ENCODE measurements at regions not wholly inside any gene's neighbourhood (a gene's known extent, or its start where the extent isn't known, plus 50 kb on each side); places are given as distances from the start of the nearest gene placed in this dataset.
"Not testable (repeated sequence)": the region's sequence is repeated elsewhere in the genome, so short reads cannot be mapped to it uniquely, and the experiment has no call there.

GRCh38 chrX:144231116-144231785, 347.4 kb downstream of the UBE2NL start:
- TF ChIP-seq ZNF138 (CRISPR knock-in tag; IDR thresholded peaks at IDR 0.05; ENCODE audit: low read depth); KLF11 (CRISPR knock-in tag; IDR thresholded peaks at IDR 0.05); ATRX (CRISPR knock-in tag; IDR thresholded peaks at IDR 0.05; ENCODE audit: borderline replicate concordance); ZBTB7A (CRISPR knock-in tag; IDR thresholded peaks at IDR 0.05); RBAK (CRISPR knock-in tag; IDR thresholded peaks at IDR 0.05); RERE (CRISPR knock-in tag; IDR thresholded peaks at IDR 0.05; ENCODE audit: low read depth); ZNF263 (CRISPR knock-in tag; IDR thresholded peaks at IDR 0.05); PBX3 (CRISPR knock-in tag; IDR thresholded peaks at IDR 0.05; ENCODE audit: borderline replicate concordance); ZNF543 (CRISPR knock-in tag; IDR thresholded peaks at IDR 0.05); CTCF (CRISPR knock-in tag; IDR thresholded peaks at IDR 0.05); ZNF713 (CRISPR knock-in tag; IDR thresholded peaks at IDR 0.05); PRDM10 (CRISPR knock-in tag; IDR thresholded peaks at IDR 0.05; ENCODE audit: low read depth); ZNF281 (CRISPR knock-in tag; IDR thresholded peaks at IDR 0.05; ENCODE audit: borderline replicate concordance); TFE3 (CRISPR knock-in tag; IDR thresholded peaks at IDR 0.05): not testable (repeated sequence)
